ENCODE measurements at regions not wholly inside any gene's neighbourhood (a gene's known extent, or its start where the extent isn't known, plus 50 kb on each side); places are given as distances from the start of the nearest gene placed in this dataset.

DNA sequence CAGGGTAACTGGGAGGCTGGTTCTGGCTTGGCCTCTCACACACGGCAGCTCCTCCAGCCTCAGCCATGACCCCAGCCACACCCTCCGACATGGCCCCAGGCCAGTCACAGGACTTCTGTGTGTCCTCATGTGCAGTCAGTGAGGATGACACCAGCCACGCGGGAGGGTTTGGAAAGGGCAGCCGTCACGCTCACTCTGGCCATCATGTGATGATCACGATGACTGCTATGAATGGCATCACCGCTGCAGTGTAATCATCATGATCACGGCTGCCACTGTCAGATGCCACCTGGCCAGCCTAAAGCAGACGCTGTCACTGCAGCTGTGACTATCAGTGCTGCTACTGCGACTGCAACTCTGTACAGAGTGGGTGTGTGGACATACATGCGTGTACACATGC is 640.9 kb downstream of the BRD1 start (continued):
- TF ChIP-seq, protein P1, sequence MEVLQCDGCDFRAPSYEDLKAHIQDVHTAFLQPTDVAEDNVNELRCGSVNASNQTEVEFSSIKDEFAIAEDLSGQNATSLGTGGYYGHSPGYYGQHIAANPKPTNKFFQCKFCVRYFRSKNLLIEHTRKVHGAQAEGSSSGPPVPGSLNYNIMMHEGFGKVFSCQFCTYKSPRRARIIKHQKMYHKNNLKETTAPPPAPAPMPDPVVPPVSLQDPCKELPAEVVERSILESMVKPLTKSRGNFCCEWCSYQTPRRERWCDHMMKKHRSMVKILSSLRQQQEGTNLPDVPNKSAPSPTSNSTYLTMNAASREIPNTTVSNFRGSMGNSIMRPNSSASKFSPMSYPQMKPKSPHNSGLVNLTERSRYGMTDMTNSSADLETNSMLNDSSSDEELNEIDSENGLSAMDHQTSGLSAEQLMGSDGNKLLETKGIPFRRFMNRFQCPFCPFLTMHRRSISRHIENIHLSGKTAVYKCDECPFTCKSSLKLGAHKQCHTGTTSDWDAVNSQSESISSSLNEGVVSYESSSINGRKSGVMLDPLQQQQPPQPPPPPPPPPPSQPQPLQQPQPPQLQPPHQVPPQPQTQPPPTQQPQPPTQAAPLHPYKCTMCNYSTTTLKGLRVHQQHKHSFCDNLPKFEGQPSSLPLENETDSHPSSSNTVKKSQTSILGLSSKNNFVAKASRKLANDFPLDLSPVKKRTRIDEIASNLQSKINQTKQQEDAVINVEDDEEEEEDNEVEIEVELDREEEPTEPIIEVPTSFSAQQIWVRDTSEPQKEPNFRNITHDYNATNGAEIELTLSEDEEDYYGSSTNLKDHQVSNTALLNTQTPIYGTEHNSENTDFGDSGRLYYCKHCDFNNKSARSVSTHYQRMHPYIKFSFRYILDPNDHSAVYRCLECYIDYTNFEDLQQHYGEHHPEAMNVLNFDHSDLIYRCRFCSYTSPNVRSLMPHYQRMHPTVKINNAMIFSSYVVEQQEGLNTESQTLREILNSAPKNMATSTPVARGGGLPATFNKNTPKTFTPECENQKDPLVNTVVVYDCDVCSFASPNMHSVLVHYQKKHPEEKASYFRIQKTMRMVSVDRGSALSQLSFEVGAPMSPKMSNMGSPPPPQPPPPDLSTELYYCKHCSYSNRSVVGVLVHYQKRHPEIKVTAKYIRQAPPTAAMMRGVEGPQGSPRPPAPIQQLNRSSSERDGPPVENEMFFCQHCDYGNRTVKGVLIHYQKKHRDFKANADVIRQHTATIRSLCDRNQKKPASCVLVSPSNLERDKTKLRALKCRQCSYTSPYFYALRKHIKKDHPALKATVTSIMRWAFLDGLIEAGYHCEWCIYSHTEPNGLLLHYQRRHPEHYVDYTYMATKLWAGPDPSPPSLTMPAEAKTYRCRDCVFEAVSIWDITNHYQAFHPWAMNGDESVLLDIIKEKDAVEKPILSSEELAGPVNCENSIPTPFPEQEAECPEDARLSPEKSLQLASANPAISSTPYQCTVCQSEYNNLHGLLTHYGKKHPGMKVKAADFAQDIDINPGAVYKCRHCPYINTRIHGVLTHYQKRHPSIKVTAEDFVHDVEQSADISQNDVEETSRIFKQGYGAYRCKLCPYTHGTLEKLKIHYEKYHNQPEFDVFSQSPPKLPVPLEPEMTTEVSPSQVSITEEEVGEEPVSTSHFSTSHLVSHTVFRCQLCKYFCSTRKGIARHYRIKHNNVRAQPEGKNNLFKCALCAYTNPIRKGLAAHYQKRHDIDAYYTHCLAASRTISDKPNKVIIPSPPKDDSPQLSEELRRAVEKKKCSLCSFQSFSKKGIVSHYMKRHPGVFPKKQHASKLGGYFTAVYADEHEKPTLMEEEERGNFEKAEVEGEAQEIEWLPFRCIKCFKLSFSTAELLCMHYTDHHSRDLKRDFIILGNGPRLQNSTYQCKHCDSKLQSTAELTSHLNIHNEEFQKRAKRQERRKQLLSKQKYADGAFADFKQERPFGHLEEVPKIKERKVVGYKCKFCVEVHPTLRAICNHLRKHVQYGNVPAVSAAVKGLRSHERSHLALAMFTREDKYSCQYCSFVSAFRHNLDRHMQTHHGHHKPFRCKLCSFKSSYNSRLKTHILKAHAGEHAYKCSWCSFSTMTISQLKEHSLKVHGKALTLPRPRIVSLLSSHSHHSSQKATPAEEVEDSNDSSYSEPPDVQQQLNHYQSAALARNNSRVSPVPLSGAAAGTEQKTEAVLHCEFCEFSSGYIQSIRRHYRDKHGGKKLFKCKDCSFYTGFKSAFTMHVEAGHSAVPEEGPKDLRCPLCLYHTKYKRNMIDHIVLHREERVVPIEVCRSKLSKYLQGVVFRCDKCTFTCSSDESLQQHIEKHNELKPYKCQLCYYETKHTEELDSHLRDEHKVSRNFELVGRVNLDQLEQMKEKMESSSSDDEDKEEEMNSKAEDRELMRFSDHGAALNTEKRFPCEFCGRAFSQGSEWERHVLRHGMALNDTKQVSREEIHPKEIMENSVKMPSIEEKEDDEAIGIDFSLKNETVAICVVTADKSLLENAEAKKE (CRISPR knock-in tag; IDR thresholded peaks at IDR 0.05): no peak
- TF ChIP-seq EZH2phosphoT487 (IDR thresholded peaks at IDR 0.05; ENCODE audit: unreplicated experiment) (no peak), ZNF114 (CRISPR knock-in tag; IDR thresholded peaks at IDR 0.05) (no peak), NANOG (IDR thresholded peaks at IDR 0.05; ENCODE audit: borderline replicate concordance) (no peak), CREB1 (CRISPR knock-in tag; IDR thresholded peaks at IDR 0.05; ENCODE audit: low read depth) (no peak)
- TF ChIP-seq, protein P2, sequence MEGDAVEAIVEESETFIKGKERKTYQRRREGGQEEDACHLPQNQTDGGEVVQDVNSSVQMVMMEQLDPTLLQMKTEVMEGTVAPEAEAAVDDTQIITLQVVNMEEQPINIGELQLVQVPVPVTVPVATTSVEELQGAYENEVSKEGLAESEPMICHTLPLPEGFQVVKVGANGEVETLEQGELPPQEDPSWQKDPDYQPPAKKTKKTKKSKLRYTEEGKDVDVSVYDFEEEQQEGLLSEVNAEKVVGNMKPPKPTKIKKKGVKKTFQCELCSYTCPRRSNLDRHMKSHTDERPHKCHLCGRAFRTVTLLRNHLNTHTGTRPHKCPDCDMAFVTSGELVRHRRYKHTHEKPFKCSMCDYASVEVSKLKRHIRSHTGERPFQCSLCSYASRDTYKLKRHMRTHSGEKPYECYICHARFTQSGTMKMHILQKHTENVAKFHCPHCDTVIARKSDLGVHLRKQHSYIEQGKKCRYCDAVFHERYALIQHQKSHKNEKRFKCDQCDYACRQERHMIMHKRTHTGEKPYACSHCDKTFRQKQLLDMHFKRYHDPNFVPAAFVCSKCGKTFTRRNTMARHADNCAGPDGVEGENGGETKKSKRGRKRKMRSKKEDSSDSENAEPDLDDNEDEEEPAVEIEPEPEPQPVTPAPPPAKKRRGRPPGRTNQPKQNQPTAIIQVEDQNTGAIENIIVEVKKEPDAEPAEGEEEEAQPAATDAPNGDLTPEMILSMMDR (conservative IDR thresholded peaks at IDR 0.05; ENCODE audit: low read depth in 2 of 2): no peak

DNA sequence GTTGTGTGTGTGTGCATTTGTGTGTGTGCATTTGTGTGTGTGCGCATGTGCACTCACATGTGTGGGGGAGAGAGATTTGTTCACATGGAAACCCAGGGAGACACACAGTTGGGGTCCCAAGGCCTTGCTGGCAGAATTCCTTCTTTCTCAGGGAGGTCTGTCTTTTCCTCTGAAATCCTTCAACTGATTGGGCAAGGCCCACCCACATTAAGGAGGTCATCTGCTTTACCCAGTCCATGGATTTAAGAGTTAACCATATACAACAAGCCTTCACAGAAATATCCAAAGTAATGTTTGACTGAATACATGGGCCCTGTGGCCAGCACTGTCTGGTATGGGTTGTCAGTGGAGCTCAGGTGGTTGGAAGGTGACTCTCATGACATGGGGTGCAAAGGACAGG is 641.4 kb downstream of the BRD1 start:
- H3F3A ChIP-seq (replicated peaks; ENCODE audit: low read depth): no peaks in the 10 kb centered on the region
- no peak overlapping the region for H3K4me2 ChIP-seq
- peaks cover 5% of the 10 kb centered on the region for H3K9me3 Mint-ChIP-seq
- H3K36me3 ChIP-seq (ENCODE audit: insufficient read depth): no peaks in the 10 kb centered on the region
- H3K4me3 ChIP-seq: no peak overlapping the region
- H3K27me3 Mint-ChIP-seq (ENCODE audit: insufficient read depth, low read depth, poor library complexity): peaks cover 2% of the 10 kb centered on the region
- H3K27ac Mint-ChIP-seq: no peak overlapping the region
- no peaks in the 10 kb centered on the region for H3K4me1 ChIP-seq (ENCODE audit: insufficient read depth)
- H3K36me3 Mint-ChIP-seq (ENCODE audit: low read depth): no peaks in the 10 kb centered on the region
- H3K9me2 ChIP-seq (ENCODE audit: insufficient read depth): no peaks in the 10 kb centered on the region
- DNase-seq (ENCODE audit: low spot score): no peak
- no peaks in the 10 kb centered on the region for H4K20me1 ChIP-seq (replicated peaks; ENCODE audit: insufficient read depth)
- H3K4me3 Mint-ChIP-seq: no peak overlapping the region
- ATAC-seq: no peak
- no peak overlapping the region for H2AFZ ChIP-seq
- H3K79me2 ChIP-seq (replicated peaks; ENCODE audit: insufficient read depth): no peaks in the 10 kb centered on the region
- no peaks in the 10 kb centered on the region for H3K27me3 ChIP-seq (ENCODE audit: insufficient read depth)
- no peak overlapping the region for H3K27ac ChIP-seq (ENCODE audit: low read depth)
- peaks cover 2% of the 10 kb centered on the region; the same call in 2 of the 3 replicates for H3K4me1 Mint-ChIP-seq
- no peak for TF ChIP-seq JUNB (IDR thresholded peaks at IDR 0.05; ENCODE audit: unreplicated experiment)
- no peak for TF ChIP-seq EZH2 (IDR thresholded peaks at IDR 0.05; ENCODE audit: low read depth, unreplicated experiment)
- TF ChIP-seq NANOG (IDR thresholded peaks at IDR 0.05; ENCODE audit: borderline replicate concordance): no peak
- TF ChIP-seq, protein P2 (conservative IDR thresholded peaks at IDR 0.05; ENCODE audit: low read depth in 2 of 2): no peak
- TF ChIP-seq CREB1 (CRISPR knock-in tag; IDR thresholded peaks at IDR 0.05; ENCODE audit: low read depth): no peak
- TF ChIP-seq POLR2AphosphoS5 (IDR thresholded peaks at IDR 0.05; ENCODE audit: low read depth): no peak
- TF ChIP-seq, protein P3, sequence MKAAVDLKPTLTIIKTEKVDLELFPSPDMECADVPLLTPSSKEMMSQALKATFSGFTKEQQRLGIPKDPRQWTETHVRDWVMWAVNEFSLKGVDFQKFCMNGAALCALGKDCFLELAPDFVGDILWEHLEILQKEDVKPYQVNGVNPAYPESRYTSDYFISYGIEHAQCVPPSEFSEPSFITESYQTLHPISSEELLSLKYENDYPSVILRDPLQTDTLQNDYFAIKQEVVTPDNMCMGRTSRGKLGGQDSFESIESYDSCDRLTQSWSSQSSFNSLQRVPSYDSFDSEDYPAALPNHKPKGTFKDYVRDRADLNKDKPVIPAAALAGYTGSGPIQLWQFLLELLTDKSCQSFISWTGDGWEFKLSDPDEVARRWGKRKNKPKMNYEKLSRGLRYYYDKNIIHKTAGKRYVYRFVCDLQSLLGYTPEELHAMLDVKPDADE (IDR thresholded peaks at IDR 0.05): no peak
- no peak for TF ChIP-seq EZH2phosphoT487 (IDR thresholded peaks at IDR 0.05; ENCODE audit: unreplicated experiment)
- no peak for TF ChIP-seq ZNF114 (CRISPR knock-in tag; IDR thresholded peaks at IDR 0.05)
- no peak for TF ChIP-seq ZNF331 (CRISPR knock-in tag; IDR thresholded peaks at IDR 0.05; ENCODE audit: low read depth)

Measured in GM23338 (cell line).